GM18861 (cell line): ENCODE measurements at regions not wholly inside any gene's neighbourhood (a gene's known extent, or its start where the extent isn't known, plus 50 kb on each side); places are given as distances from the start of the nearest gene placed in this dataset.

Experiments used
- ATAC-seq: cut with Tn5 transposase; IDR thresholded peaks from one replicate; pipeline ENCODE4 v1.9.1; 2021; ENCODE audit not compliant: unreplicated experiment

GRCh38 chr11:122451911-122452310 lies 203.6 kb upstream of the UBASH3B start:
- ATAC-seq = no peak

GRCh38 chr11:122441666-122442035 lies 213.9 kb upstream of the UBASH3B start:
- ATAC-seq = no peak

- no peak for ATAC-seq
These were observed 214.5 kb upstream of the UBASH3B start for GRCh38 chr11:122440811-122441665.

GRCh38 chr11:122439866-122440810 lies 215.4 kb upstream of the UBASH3B start:
- ATAC-seq = no peak

- no peak for ATAC-seq
These were observed 219.3 kb upstream of the UBASH3B start for GRCh38 chr11:122436188-122436555.

- ATAC-seq = no peak
These were observed 219.9 kb upstream of the UBASH3B start for GRCh38 chr11:122435540-122436187.

- ATAC-seq = no peak
These were observed 220.7 kb upstream of the UBASH3B start for GRCh38 chr11:122434786-122435185.

- ATAC-seq = no peak
These were observed 225.0 kb upstream of the UBASH3B start for GRCh38 chr11:122430490-122430889.

GRCh38 chr11:122426073-122426472 lies 229.4 kb upstream of the UBASH3B start:
- no peak for ATAC-seq

- no peak for ATAC-seq
These were observed 230.9 kb upstream of the UBASH3B start for GRCh38 chr11:122424636-122425035.

GRCh38 chr11:122423886-122424285 lies 231.6 kb upstream of the UBASH3B start:
- no peak for ATAC-seq

GRCh38 chr11:122423273-122423672 lies 232.2 kb upstream of the UBASH3B start:
- no peak for ATAC-seq

- ATAC-seq = no peak
These were observed 232.8 kb upstream of the UBASH3B start for GRCh38 chr11:122422682-122423081.

- no peak for ATAC-seq
These were observed 233.8 kb upstream of the UBASH3B start for GRCh38 chr11:122421702-122422101.

- no peak for ATAC-seq
These were observed 237.5 kb upstream of the UBASH3B start for GRCh38 chr11:122418032-122418431.

- ATAC-seq = no peak
These were observed 241.0 kb upstream of the UBASH3B start for GRCh38 chr11:122414406-122415018.

GRCh38 chr11:122413677-122414076 lies 241.8 kb upstream of the UBASH3B start:
- ATAC-seq = no peak

GRCh38 chr11:122412581-122412980 lies 242.9 kb upstream of the UBASH3B start:
- ATAC-seq = no peak

GRCh38 chr11:122406466-122406865 lies 249.1 kb upstream of the UBASH3B start:
- no peak for ATAC-seq

GRCh38 chr11:122405547-122406341 lies 249.8 kb upstream of the UBASH3B start:
- ATAC-seq = no peak
